Skin of body (tissue), 1 donor: ENCODE measurements at regions not wholly inside any gene's neighbourhood (a gene's known extent, or its start where the extent isn't known, plus 50 kb on each side); places are given as distances from the start of the nearest gene placed in this dataset.
"Not testable (repeated sequence)": the region's sequence is repeated elsewhere in the genome, so short reads cannot be mapped to it uniquely, and the experiment has no call there.

Source experiments
- DNase-seq: peaks from one replicate; lab custom pipeline; 2025; lab: John Stamatoyannopoulos, UW

DNA sequence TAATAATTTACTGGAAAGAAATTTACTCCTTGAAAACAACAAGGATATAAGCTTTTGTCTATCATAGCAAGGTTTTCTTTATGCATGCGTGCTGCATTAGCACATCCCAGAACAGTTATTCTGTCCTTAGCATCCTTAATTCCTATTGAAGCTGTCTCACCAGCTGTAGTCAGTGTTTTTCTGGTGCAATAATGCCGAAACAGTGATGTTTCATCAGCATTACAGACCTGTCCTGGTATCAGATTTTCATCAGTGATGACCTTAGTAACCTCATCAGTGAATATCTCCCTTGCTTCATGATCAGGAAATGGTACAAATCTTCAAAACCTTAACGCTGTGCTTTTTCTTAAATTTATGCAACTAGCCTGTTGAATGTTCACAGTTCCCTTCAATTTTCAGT lies 264.7 kb upstream of the STARD13 start:
- no peak for DNase-seq

DNA sequence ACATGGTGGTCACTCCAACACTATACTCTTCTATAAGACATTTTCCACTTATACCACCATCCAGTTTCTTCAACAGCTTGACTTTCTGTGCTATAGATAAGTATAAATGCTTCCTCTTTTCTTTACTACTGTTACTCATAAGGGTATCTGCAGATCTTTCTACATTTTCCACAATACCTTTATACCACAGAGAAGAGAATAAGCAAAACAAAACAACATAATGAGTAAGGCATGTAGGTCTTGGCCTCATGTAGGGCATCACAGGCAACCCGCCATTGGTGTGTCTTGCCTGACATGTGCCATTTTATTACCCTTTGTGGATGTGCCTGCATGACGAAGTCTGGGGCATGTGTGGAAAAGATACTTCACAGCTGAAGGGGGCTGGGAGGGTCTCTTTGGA lies 265.3 kb upstream of the STARD13 start:
- DNase-seq, result no peak

DNA sequence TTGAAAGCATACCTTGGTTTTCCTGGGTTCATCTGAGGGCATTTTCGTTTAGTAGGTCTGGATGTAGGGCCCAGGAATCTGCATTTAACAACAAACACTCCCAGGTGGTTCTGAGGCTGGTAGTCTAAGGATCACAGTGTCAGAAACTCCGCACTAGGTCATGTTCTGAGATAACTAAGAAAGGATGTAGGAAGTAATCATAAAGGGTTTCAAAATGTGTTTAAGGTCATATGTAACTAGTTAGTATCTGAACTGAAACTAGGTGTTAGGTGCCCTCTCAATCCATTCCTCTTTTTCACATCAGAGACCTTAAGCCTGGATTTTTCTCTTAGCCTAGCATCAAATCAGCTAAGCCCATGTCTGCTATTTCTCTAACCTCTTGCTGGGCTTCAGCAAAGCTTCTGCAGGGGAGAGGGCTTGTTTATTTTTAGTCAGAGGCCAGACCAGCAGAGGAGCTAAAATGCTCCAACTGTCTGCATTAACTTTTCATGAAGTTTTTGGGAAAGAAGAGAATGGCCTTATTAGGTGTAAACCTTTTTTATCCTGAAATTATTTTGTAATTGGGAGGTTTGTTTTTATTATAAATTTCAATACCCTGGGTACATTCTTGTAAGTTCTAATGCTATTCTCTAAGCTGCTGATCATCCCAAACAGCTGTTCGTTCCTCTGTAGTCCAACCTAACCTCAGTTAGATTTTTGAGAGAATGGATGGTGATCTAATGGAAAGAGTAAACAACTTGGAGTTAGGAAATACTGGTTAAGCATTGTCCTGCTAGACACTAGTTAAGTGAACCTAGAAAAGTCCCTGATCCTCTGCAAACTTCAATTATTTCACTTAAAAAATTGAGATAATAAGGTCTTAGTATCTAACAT lies 262.8 kb upstream of the RFC3 start:
- no peak for DNase-seq

DNA sequence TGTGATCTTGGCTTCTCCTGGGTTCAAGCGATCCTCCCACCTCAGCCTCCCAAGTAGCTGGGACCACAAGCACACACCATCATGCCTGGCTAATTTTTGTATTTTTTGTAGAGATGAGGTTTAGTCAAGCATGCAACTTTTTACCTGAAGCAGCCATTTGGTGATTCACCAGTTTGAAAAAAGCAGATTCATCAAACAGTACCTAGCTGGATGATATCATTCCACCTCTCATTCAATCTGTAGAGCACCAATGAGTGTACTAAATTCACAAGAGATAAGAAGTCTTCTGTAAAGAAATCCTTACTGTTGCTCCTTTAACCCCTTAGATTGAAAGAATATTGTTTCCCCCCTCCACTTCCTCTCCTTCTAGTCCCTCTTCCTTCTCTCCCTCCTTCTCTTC lies 261.1 kb upstream of the RFC3 start:
- DNase-seq, result no peak

DNA sequence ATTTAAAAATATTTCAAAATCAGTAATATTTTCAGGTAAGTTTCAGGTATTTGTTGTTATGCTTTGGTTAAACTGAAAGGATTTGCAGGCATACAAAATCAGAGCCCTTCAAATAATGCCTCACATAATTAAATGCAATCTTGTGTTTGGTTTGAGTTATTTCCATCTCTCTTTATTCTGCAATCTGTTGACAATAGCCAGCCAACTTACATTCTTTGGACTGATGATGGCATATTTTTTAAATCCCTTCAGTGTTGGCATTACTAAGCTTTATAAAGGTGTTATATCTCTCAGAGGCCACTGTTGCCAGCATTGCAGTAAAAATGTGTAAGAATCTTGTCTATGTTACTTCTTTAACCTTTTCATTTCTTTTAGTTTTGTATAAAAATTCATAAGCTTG lies 257.2 kb upstream of the RFC3 start:
- DNase-seq, result no peak

DNA sequence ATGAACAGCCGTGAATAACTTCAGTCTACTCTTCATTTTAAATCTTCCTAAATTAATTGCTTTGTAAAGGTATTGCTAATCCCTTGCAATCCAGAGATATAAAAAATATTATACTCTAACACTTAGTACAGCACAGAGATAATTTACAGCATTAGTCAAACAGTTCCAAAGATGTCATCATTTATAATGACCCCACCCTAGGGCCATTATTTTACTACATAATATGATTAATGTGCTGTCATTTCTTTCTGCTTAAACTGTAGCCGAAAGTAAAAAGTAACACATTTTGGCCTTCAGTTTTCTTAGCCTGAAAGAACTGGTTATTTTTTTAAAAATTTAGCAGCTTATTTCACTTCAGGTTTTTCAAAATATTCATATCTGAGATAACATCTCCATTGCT lies 256.3 kb upstream of the RFC3 start:
- no peak for DNase-seq

DNA sequence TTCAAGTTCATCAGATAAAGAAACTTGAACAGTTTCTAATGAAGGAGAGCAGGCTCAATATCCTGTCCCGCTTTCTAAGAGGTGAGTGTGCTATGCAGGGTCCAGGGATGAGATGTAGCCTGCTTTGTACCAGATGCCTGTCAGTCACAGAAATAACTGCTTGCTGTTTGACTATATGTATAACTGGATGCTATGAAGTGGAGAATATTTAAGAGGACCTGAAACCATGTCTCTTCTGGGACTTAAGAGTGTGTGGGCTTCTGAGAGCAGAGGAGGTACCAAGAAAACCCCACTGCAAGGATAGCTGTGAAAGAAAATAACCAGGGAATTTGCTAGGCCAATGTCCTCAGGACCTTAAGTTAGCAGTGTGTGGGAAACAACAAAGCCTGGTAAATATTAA lies 246.3 kb upstream of the RFC3 start:
- DNase-seq, result no peak

DNA sequence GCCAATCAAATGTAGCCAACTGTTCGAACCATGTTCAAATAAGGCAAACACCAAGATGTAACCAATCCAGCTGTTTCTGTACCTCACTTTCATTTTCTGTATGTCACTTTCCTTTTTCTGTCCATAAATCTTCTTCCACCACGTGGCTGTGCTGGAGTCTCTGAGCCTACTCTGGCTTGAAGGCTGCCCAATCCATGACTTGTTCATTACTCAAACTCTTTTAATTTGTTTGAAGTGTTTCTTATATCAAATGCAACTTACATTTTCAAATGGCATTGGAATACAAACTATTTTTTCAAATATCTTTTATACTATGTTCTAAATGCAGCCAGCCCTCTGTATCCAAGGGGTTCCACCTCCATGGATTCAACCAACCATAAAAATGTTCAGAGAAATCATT lies 245.6 kb upstream of the RFC3 start:
- not testable (repeated sequence) for DNase-seq

DNA sequence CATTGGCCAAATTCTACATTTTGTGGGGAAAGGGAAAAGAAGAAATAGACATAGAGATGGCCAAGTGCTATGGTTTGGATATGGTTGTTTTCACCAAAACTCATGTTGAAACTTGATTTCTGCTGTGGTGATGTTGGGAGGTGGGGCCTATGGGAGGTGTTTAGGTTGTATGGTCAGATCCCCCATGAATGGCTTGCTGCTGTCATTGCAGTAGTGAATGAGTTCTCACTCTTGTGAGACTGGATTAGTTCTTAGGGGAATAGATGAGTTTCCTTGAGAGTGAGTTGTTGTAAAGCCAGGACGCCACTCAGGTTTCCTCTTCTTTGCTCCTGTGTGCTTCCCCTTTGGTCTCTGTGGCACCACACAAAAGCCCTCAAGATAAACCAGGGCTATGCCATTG lies 242.6 kb upstream of the RFC3 start:
- no peak for DNase-seq

DNA sequence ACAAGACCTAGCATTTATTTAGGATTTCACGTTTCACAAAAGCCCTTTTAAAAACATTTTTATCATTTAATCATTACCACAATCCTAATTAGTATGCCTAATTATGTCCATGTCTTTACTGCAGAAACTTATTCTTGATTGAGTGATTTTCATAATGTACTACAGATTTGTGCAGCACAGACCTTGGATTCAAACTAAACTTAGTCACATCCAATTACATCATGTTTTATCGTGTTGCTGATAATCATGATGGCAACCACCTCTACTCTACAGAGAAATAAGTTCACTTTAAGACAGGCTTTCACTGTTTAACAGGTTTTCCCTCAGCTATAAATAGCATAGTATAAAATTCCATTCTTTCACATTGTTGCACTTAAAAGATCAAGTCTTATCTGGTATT lies 240.9 kb upstream of the RFC3 start:
- DNase-seq, result no peak

DNA sequence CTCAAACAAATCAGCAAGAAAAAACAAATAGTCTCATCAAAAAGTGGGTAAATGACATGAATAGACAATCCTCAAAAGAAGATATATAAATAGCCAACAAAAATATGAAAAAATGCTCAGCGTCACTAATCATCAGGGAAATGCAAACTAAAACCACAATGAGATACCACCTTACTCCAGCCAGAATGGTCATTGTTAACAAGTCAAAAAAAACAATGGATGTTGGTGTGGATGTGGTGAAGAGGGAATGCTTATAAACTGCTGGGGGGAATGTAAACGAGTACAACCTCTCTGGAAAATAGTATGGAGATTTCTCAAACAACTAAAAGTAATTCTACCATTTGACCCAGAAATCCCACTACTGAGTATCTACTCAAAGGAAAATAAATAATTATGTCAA lies 239.2 kb upstream of the RFC3 start:
- no peak for DNase-seq

DNA sequence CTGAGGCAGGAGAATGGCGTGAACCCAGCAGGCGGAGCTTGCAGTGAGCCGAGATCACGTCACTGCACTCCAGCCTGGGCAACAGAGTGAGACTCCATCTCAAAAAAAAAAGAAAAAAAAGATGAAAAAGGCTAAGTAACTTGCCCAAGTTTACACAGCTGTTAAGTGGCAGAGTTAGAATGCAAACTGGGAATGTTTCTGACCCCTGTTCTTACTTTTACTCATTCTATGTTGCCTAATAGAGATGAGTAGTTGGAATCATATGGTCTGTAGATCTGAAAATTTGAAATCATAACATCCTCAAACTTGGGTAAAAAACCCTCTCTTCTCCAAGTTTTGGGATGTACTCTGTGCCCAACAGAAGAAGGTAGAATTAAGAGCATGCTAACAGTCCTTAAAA lies 235.8 kb upstream of the RFC3 start:
- DNase-seq, result no peak

DNA sequence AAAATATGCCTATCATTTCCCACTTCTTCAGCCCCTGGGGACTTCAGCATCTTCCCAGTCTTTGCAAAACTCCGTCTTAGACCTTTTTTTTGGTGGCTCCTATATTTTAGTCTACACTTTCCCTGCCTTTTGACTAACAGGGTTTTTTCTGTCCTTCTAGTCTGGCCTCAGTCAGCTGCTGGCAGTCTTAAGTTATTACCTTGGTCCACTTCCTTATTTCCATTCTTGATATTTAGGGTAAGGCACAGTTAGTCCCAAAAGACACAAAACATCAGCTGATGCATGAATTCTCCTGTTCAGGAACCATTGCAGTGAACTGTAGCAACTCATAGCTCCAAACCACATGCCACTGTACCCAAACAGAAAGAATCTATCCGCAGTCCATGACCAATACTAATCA lies 234.6 kb upstream of the RFC3 start:
- no peak for DNase-seq

DNA sequence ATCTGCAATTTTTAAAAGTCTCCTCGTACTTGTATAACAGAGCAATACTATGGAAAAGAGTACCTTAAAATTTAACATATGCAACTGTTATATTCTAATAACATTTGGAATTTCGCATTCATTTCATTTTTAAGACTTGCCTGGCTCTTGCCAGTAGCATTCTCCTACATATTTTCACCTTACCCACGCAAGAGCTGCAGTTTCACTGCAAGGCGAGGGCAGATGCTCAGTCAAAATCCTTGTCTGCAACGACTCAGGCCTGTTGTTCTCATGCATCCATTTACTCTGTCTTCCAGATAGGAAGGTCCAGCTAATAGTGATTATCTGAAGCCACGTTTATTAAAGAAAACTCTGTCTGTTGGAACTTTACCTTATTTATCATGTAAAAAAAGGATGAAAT lies 227.0 kb upstream of the RFC3 start:
- no peak for DNase-seq

DNA sequence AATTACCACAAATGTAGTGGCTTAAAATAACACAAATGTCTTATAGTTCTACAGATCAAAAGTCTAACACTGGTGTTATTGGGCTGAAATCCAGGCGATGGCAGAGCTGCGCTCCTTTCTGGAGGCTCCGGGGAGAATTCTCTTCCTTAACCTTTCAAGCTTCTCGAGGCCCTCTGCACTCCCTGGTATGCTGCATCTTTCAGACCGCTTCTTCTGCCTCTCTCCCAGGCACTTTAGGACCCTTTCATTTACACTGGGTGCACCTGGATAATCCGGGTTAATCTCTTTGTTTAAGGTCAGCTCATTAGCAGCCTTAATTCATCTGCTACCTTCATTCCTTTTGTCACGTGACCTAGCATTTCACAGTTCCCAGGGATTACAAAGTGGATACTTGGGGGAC lies 211.3 kb upstream of the RFC3 start:
- DNase-seq, result no peak

DNA sequence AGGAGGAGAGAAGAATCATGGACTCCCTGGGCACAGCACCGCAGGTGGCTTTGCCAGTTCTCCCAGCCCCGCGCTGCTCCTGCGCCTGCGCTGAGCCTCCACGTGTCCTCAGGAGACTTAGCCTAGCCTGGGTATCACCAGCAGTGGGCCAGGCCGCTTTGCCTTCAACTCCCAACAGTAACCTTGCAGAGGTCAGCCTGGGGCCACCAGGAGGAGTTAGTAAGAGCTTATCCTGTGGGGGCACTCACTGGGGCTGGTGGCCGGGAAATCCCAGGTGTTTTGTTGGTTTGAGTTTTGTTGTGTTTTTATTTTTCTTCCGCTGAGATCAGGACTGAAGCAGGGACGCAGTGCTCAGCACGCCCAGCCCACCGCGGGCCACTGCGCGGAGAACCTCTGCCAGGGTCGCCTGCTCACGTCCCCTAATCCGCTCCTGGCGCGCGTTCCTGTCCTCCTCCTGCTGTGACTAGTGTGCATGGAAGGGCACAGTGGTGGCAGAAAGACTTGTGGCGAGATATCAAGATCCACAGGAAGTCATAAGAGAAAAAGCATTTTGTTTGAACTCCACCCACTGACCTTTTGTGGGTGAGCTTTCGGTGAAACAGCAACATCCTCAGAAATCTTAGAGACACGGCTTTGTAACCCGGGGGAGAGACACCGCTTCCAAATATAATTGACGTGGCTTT lies 207.4 kb upstream of the RFC3 start:
- DNase-seq, result peak; percentile 47

DNA sequence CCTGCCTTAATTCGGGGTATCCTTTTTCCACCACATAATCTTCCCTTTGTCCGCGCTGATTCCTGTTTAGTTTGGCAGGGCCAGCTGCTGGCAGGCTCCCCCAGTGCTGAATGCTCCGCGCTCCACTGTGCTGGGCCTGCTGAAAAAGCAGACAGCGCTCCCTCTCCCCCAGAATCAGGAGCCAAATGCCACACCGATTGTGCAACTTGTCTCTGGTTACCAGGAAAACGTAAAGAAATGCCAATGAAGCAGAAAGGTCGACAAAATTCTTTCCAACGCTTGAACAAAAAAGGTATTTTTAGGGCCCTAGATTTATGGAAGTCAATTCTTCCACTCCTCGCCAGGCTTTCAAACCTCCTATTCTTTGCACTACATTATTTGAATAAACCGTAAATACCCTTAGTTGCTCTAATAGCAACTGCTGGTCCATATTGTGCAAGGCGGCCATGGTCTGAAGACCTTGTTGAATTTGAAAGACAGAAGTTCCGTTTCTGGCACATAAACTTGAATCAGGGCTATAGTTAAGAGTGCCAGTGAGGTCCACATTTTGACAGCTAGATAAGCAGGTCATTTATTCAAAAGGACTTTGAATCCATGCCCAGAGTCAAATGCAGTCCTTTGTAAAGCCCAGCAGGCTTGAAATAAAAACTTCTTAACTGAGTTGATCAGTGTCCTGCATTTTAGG lies 206.7 kb upstream of the RFC3 start:
- peak; percentile 47 for DNase-seq

DNA sequence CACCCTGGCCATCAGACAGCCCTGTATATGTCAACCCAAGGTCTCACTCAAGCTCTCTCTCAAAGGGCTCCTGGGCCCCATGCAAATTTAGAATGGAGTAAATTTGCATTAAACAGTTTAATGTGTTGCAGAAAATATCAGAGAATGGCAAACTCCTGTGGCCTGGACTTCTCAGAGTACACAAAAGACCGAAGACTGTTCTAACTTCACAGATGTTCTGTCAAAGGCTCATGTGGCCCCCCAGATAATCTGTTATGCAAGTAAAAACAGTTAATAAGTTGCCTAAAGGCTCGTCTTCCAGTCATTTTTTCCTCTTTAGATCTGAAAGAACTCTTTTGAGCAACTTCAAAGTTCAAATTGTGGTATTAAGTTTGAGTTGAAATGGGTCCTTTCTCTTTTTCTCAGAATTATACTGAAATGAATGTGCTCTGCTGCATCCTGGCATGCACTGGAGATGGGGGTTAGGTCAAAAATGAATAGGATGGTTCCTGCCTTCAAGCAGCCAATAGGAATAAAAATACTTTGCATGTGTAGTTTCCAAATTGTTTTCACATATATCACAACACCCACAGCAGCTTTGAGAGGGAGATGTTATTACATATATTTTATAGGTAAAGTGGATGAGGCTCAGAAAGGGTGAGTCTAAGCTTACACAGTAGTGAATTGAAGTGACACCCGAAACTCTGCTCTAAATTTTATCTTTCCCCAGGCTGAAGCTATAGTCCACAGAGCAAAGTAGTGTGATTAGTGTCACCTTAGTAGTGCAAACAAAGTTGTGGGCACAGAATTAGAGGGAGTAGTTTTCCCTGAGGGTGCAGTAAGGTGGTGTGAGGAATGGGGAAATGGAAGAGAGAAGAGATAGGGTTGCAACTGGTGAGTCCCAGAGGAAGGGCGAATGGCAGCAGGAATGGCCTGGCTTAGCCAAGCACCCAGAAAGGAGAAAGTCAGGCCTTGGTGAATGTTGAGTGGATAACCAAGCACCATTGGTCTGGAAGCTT lies 205.0 kb upstream of the RFC3 start:
- DNase-seq, result no peak

DNA sequence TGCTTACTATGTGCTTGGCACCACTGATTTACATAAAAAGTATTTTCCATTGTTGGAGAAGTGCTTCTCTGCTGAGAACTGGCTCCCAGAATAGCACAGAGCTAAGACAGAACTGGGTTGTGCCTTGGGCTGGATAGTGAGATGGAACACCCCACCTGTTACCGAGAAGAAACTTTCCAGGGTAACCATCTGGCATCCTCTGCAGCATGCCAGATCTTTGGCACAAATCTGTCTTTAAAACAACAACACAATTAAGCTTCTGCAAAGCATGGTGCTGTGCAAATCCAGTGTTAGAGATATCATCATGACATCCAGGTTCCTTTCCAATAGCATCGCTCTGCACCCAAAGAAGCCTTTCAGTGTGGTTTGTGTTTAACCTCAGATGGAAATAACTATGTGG lies 202.5 kb upstream of the RFC3 start:
- DNase-seq, result no peak

DNA sequence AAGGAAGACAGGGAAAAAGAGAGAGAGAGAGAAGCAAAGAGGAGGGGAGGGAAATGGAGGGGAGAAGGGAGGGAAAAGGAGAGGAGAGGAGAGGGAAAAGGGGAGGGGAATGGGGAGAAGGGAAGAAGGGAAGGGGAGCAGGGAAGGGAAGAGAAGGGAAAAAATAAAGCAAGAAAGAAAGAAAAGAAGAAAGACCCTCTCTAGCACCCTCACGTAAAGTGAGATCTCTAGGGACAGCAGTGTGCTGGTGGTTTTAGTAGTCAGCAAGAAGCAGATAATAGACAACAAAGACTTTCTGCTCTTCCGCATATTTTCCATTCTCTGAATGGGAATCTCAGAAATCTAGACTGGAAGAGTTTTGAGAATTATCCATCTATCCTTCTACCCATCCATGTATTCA lies 201.8 kb upstream of the RFC3 start:
- DNase-seq, result no peak

DNA sequence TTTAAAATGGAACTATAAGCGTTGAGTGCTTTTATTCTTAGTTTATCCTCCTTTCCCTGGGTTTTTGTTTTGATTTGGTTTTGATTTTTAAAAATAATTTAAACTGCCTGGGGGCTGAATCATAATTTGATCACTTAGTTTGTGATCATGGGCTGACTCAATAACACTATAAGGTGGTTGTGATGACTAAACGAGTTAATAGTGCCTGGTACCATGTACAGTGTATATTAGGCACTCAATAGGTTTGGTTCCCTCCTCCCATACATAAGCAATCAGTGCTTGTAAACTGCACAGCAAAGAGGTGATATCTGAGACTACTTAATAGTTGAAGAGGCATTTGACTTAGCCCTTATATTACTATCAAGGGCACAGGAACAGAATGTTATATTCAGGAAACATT lies 200.9 kb upstream of the RFC3 start:
- no peak for DNase-seq
